NCI-H2107 (cell line): ENCODE measurements at regions not wholly inside any gene's neighbourhood (a gene's known extent, or its start where the extent isn't known, plus 50 kb on each side); places are given as distances from the start of the nearest gene placed in this dataset.

Experiments
- DNase-seq: peaks from one replicate; lab custom pipeline; 2025; lab: John Stamatoyannopoulos, UW

GRCh38 chr14:22039938-22040780 is 366.5 kb upstream of the OR4E1 start:
- no peak for DNase-seq

DNA sequence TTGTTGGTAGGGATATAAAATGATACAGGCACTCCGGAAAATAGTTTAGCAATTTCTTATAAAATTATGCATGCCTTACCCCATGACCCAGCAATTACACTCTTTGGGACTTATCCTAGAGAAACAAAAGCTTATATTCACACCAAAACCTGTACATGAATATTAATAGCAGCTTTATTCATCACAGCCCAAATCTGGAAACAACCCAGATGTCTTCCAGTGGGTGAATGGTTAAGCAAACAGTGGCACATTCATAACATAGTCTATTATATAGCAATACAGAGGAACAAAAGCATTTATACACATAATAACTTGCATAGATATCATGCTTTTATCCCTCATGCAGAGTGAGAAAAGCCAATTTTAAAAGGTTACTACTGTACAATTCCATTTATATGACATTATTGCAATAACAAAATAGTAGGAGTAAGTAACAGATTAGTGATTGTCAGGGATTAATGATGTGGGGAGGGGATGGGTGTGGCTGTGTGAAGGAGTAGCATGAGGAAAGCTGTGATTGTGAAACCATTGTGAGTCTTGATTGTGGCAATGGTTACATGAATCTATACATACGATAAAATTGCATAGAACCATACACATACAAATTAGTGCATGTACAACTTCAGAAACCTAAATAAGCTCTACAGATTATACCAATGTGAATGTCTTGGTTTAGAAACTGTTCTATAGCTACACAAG is 363.1 kb upstream of the OR4E1 start:
- DNase-seq, result no peak

- DNase-seq, result no peak
Measured at GRCh38 chr14:22026527-22026926, 352.9 kb upstream of the OR4E1 start.

DNA sequence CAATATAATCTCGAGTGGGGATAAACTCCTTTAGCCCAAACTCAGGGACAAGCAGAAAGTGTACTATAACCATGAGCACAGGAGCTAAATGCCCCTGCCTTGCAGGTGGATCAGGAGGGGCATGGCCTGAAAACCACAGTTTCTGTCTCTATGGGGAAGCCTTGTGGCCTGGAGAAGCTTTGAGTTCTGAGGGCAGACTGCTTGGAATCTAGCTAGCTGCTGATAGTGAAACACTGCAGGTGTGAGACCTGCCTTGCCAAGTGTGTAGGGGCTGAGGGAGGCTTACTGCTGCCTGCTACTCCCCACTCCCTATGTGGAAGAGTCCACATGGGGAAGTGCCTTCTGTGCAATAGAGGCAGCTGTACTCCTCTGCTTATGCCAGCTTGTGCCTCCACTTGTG is 352.3 kb upstream of the OR4E1 start:
- no peak for DNase-seq

GRCh38 chr14:22024137-22024536 is 350.5 kb upstream of the OR4E1 start:
- no peak for DNase-seq

GRCh38 chr14:22018890-22019289 is 345.3 kb upstream of the OR4E1 start:
- no peak for DNase-seq

DNA sequence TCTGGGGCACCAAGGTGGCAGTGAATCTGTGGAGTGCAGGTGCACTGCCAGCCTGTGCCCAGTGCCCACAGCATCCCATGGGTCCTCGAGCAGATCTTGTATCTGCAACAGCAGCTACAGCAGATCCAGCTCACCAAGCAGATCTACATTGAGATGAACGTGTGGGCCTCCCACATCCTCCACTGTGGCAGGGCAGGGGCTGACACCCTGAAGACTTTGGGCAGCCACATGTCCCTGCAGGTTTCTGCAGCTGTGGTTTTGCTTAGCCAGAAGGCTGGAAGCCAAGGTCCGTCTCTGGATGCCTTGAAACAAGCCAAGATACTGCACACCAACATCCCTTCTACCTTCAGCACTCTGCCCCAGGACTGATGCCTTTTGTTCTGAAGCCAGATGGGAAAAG is 338.8 kb upstream of the OR4E1 start:
- DNase-seq, result no peak

- DNase-seq, result no peak
Measured at GRCh38 chr14:22011253-22011642, 337.6 kb upstream of the OR4E1 start.

GRCh38 chr14:22010545-22011252 is 337.1 kb upstream of the OR4E1 start:
- DNase-seq, result no peak

GRCh38 chr14:22008766-22009165 is 335.1 kb upstream of the OR4E1 start:
- no peak for DNase-seq

DNA sequence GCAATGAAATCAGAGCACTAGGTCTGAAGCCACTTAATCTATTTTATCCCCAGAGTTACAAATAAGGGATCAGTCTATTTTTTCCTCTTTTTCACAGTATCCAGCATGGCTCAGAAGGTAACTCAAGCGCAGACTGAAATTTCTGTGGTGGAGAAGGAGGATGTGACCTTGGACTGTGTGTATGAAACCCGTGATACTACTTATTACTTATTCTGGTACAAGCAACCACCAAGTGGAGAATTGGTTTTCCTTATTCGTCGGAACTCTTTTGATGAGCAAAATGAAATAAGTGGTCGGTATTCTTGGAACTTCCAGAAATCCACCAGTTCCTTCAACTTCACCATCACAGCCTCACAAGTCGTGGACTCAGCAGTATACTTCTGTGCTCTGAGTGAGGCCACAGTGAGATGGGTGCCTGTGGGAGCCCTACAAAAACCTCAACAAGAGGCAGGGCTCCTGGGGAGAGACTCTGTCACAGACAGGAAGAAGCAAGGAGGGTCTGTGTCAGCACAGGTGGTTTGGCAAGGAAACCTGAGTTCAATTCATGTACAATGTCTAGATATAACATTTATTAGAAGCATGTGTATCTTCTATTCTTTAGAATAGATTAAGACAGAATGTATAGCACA is 334.3 kb upstream of the OR4E1 start:
- no peak for DNase-seq

DNA sequence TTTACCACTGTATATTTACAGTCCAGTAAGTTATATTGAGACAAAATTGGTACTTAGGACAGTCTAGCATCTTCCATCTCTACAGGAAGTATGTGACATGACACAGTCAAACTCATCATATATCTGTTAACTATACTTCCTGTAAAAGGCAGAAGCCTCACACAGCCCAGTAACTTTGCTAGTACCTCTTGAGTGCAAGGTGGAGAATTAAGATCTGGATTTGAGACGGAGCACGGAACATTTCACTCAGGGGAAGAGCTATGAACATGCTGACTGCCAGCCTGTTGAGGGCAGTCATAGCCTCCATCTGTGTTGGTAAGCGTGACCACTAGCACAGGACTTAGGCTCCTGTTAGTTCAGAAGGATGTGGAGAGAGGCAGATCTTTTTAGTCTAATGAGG is 333.7 kb upstream of the OR4E1 start:
- DNase-seq, result no peak

- DNase-seq, result no peak
Measured at GRCh38 chr14:22003461-22003860, 329.8 kb upstream of the OR4E1 start.

DNA sequence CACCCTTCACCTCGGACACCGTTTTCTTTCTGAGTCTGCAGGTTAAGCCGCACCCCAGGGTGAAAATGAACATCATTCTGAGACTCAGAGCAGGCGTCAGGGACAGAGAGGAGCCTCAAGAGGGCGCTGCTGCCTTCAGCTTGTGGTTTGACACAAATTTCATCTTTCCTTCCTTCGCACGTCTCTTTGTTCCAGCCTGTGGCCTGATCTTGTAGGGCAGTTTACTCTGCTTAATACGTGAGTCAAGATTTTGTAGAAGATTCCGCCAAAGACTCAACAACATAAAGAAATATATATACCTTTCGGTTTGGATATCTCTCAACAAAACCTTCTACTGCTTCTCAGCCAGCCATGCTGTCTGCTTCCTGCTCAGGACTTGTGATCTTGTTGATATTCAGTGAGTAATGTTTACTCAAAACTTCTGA is 329.3 kb upstream of the OR4E1 start:
- no peak for DNase-seq

GRCh38 chr14:21999402-21999801 is 325.8 kb upstream of the OR4E1 start:
- no peak for DNase-seq

DNA sequence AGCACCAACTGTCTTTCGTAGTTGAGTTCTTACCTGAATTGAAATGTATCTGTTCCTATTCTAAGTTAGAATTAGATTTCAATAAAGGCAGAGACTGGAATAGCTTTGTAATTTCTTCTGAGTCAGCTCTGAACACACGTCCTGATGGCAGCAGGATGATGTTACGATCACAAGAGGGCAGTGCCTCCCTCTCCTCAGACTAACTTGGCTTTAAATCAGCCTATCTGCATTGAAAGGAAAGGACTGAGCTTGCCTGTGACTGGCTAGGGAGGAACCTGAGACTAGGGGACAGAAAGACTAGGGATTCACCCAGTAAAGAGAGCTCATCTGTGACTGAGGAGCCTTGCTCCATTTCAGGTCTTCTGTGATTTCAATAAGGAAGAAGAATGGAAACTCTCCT is 323.7 kb upstream of the OR4E1 start:
- no peak for DNase-seq

DNA sequence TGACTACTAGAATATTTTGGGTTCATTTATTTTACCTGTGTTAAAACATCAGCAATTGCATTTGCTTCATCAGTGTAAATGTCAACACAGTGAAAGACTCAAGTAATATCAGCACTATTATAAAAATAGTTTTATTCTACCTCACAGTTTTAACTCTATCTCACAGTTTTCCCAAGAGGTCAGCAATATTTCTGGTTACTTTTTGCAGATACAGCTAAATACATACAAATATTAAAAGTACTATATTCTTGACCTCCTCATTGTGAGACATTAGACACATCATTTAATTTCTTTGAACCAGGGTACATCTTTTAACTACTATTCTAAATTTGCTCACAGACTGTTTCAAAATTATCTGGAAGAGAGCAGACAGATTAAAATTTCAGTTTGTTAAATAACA is 321.7 kb upstream of the OR4E1 start:
- DNase-seq, result no peak

GRCh38 chr14:21993837-21994236 is 320.2 kb upstream of the OR4E1 start:
- DNase-seq, result no peak

DNA sequence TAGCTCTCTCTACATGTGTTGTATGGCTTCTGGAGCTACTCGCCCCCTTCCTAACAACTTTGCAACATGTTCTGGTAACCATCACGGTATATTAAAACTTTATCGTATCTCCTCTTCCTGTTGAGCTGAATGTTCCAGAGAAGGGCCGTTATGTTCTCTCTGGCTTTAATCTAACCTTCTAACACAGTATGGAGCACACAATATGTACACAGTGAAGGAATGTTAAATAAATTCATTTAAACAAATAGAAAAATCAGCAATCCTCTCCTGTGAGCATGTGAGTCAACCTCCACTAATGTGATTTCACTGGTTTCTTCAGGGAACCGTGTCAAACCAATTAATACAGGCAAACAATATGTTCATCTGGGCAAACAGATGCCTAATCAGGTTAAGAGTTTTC is 319.5 kb upstream of the OR4E1 start:
- no peak for DNase-seq

- DNase-seq, result no peak
Measured at GRCh38 chr14:21991130-21991529, 317.5 kb upstream of the OR4E1 start.

DNA sequence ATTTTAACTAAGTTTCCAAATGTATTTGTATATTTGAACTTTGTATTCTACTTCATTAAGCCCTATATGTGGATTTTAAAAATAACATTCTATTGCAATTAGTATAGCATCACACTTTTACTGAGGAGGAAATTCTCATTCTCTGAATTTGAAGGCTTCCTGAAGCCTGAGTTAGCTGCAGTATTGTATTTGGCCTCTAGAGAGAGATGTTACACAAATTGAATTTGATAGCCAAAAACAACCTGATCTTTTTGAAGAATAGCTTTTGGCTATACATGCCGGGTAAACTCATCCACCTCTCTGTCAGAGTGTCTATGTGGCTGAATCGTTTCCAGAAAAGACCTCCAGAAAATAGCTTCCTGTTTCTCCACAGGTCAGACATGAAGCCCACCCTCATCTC is 316.5 kb upstream of the OR4E1 start:
- DNase-seq, result no peak

DNA sequence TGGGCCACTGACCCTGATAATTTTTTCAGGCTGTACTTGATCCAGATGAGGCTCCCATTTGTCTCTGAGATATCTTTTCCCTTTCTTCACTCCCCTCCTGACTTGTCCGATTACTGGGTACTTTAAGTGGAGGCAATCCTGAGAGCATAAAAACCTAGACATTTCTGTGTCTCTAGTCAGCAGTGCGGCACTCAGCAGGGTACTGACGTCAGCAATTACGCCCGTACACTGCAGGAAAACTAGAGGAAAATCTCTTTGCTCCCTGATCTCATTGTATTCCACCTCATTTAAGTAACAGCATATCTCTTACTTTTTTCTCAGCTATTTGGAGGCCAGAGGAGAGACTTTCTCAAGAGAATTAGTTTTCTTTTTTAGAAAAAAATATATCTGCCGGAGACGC is 315.5 kb upstream of the OR4E1 start:
- DNase-seq, result no peak

DNA sequence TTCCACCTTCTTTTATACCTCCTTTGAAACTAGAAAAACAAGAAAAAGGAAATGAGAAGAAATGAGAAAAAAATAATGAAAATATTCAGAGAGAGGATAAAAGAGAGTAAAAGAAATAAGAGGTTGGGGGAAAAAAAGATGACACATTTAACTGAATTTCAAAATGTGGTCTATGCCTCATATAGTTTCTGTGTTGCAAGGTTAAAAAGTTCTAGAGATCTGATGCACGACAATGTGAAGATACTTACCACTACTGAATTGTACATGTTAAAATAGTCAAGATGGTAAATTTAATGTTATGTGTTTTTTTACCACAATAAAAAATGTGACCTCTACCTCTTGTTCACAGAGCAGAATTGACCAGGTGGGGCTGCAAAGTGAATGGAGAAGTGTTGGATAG is 314.8 kb upstream of the OR4E1 start:
- no peak for DNase-seq
